NCI-H146 (cell line): ENCODE measurements at regions not wholly inside any gene's neighbourhood (a gene's known extent, or its start where the extent isn't known, plus 50 kb on each side); places are given as distances from the start of the nearest gene placed in this dataset.
"Not testable (repeated sequence)": the region's sequence is repeated elsewhere in the genome, so short reads cannot be mapped to it uniquely, and the experiment has no call there.

Source experiments
- DNase-seq: peaks from one replicate; lab custom pipeline; 2025; lab: John Stamatoyannopoulos, UW

- no peak for DNase-seq
These were observed 158.0 kb upstream of the RAB6C start for GRCh38 chr2:129821445-129821844.

DNA sequence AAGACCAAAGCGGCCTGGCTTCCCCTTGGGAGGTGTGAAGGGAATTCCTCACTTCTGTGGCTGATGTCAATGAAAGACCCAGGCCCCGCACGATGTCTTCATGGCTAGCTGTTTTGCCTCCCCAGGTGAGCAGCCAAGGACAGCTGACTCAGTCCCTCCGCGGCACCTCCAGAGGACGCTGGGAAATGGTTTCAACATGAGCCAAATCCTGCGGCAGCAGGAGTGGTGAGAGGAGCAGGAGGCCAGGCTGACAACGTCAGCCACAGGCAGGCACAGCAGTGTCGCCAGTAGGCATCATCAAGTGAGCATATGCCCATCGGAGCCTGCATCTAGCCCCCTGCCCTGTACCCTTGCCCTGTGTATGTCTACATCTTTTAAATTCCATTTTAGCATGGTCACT is 156.4 kb upstream of the RAB6C start:
- DNase-seq = no peak

- no peak for DNase-seq
These were observed 152.0 kb upstream of the RAB6C start for GRCh38 chr2:129827311-129828090.

DNA sequence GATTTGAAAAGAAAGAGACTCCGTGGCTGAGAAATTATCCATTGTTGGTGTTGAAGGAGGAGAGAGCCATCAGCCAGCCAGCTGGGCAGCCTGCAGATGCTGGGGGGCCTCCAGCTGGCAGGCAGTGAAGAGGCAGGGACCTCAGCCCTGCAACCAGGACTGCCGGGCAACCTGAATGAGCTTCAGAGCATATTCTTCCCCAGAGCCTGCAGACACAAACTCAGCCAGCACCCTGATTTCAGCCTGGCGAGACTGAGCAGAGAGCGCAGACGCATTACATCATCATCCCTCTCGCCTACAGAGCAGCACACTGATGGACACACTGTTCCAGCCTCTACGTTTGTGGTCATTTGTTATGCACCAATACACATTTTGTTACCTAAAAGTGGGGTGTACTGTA is 150.7 kb upstream of the RAB6C start:
- no peak for DNase-seq

- no peak for DNase-seq
These were observed 149.9 kb upstream of the RAB6C start for GRCh38 chr2:129829588-129829987.

DNA sequence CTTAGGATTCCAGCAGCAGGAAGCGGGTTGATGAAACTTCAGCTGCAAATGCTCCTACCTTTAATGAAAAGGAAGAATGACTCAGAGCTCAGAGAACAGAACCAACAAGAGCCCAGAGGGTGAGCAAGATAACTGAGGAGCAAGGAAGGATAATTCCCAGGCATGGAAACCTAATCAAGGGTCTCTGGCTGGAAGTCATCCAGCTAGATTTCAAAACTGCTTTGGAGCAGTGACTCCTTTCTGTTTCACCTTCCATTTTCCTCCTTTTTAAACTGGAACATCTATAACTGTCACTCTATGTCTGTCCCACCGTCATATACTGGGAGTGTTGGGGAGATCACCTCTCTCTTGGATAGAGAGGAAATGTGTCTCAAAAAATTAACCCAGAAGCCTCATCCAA is 148.4 kb upstream of the RAB6C start:
- no peak for DNase-seq

- DNase-seq = not testable (repeated sequence)
These were observed 146.0 kb upstream of the RAB6C start for GRCh38 chr2:129833465-129833864.

DNA sequence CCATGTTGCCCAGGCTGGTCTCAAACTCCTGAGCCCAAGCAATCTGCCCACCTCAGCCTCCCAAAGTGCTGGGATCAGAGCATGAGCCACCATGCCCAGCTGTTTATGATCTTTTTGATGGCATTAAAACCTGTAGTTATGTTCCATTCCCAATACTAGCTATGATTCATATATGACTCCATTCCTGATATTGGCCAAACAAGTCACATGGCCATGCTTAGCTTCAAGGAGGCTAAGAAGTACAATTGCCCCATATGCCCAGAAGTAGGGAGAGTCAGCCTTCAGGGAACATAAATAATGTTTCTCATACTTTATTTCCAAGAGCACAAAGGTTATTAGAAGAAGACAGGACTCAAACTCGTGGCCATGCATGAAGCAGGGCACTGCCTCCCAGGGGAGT is 132.4 kb upstream of the RAB6C start:
- DNase-seq = no peak

DNA sequence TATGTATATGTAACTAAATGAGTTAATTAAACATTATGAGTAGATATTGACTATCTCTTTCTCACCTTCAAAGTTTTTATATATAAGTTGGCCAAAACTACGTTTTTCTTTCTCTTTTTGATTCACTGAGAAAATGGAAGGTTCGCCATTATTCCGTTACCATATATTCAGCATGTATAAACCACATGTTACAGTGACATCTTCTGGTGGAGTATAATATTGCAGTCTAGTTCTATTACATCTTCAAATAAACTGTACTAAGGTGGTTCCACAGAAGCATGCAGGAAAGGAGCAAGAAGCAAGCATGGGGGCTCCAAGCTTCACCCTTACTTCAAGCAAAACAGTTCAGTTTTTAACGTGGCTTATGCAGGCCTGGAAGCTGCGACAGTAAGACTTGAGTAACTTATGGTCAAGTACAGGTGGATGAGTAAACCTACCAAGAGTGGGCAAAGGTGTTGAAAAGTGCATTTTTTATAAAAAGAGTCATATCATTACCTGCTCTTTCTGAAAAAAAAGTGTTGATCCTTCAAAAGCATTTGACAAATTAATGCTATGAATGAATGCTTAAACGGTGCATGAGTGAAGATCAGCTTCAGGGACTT is 129.8 kb upstream of the RAB6C start:
- peak; percentile 47 for DNase-seq

GRCh38 chr2:129857200-129857599 is 122.3 kb upstream of the RAB6C start:
- no peak for DNase-seq

GRCh38 chr2:129859175-129859574 is 120.3 kb upstream of the RAB6C start:
- DNase-seq = no peak

DNA sequence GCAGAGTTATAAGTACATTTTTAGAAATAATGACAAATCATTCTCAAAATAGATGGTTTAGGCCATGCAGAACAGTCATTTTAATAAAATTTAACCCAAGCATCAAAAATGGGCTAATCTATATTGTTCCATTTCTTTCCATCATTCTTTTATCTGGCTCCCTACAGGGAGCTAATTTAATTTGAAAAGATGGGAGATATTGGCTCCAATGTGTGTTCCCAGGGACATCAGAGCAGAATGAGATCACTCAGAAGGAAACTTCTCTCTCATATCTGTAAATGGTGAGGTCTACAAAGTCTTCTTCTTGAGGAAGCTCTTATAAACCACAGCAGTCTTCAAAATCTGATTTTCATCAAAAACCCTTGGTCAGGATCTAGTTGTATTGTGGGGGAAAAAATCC is 119.4 kb upstream of the RAB6C start:
- DNase-seq = no peak

DNA sequence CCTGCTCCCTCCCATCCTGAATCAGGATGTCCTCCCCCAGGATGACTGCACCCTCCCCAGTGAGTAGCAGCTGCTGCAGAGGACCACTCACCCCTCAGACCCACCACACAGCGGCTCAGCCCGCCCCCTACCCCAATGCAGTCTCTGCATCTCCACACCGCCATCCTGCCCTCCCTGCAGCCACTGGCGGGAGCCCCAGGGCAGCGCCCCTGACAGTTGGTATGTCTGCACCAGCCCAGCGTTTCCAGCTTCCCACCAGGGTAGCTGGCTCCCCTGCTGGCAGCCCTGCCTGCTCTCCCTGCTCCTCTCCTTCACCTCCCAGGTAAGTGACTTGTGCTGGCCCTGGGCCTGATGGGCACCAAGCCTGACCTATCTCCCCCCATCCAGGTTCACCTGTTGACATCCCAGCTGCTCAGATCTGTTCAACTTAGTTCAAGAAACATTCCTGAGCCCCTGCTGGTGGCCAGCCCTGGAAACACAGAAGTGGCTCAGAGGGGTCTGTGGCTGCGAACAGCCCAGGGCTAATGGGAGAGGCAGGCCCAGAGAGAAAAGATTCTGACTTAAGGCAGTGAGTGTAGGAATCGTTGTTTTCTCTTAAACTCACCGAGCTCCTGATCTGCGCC is 117.7 kb upstream of the RAB6C start:
- DNase-seq = no peak

DNA sequence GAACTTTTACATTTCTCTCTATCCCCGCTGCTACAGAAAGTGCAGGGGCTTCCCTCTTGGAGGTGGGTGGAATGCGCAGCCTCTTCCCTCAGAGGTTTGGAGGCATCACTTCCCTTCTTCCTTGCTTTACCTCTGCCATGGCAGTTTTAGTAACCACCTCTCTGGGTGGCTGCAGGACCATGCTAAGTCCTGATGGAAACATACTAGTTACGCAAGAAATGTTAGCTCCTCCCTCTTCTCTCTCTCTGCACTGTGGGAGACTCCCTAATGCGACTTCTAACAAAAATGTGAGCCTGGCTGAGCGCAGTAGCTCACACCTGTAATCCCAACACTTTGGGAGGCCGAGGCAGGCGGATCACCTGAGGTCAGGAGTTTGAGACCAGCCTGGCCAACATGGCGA is 116.8 kb upstream of the RAB6C start:
- DNase-seq = no peak

DNA sequence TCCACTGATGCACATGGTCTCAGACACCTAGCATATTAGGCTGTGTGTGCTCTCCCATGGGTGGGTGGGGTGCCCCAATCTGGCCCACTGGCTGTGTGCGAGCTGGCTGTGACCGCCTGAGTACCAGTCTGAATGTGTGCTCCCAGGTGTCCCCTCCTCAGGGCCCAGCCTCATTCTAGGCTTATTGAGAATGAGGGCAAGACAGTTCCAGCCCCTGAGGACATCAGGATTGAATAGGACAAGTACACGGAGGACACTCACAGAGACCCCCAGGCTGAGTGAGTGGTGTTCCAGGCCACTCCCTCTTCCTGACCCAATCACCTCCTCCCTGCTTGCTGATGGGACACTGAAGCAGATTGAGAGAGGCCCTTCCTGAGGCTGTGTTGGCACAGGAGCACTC is 116.1 kb upstream of the RAB6C start:
- DNase-seq = no peak

DNA sequence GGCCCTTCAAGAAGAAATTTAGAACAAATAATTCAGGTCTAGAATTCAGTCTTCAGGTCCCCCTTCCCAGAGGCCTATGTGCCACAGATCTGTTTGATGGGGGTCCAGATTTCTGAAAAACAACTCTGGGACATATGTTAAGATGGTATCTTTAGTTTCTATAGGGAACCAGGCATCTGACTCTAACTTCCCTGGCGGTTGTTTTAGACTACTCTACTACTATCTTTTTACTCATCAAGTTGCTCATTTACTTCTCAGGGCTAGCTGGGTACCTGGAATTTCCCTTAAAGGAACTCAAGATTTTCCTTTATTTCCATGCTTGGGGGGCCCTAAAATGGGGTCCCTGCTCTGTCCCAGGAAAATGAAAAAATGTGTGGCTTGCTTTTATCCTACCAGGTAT is 114.7 kb upstream of the RAB6C start:
- no peak for DNase-seq

DNA sequence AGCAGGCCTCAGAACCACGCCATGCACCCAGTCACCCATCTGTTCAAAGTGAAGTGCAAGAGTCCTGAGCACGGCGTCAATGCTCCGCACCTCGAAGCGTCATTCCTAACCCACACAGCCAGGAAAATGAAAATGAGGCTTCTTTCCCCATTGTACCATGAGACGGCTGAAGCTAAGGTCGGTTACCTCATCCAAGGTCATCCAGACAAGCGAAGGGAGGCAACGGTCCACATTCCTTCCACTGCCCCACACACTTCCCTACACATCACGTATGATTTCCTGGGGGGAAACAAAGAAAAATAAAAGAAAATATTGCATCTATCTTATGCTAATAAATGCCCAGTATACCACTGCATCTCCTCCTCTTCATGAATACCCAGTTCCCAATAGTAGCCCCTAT is 113.5 kb upstream of the RAB6C start:
- DNase-seq = no peak

DNA sequence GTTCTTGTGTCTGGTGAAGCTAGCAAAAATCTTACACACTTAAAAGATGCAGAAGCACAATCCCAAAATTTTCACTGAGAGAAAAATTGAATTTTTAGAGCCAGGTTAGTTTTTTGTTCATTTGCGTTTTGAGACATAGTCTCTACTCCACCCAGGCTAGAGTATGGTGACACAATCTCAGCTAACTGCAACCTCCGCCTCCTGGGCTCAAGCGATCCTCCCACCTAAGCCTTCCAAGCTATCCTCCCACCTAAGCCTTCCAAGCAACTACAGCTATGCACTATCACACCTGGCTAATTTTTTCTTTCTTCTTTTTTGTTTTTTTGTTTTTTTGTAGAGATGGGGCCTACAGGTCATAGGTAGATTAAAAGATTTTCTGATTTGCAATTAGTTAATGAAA is 113.1 kb upstream of the RAB6C start:
- no peak for DNase-seq

DNA sequence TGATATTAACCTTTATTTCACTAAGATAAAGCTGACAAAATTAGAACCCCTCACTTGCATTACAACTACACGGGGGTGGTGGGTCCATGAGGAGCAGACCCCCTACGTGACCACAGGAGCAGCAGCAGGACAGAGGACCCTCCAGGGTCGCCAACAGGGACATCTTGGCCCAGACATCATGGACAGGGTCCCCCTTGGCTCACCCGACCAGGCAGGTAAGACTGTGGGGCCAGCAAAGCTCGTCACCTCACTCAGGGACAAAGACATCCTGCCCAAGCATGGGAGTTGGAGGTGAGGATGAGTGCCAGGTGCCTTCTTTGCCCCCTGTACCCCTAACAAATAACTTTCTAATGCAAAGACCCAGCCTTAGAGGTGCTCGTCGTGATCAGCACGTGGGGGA is 111.3 kb upstream of the RAB6C start:
- no peak for DNase-seq

GRCh38 chr2:129870685-129871241 is 108.7 kb upstream of the RAB6C start:
- DNase-seq = no peak

GRCh38 chr2:129872446-129872845 is 107.0 kb upstream of the RAB6C start:
- no peak for DNase-seq

DNA sequence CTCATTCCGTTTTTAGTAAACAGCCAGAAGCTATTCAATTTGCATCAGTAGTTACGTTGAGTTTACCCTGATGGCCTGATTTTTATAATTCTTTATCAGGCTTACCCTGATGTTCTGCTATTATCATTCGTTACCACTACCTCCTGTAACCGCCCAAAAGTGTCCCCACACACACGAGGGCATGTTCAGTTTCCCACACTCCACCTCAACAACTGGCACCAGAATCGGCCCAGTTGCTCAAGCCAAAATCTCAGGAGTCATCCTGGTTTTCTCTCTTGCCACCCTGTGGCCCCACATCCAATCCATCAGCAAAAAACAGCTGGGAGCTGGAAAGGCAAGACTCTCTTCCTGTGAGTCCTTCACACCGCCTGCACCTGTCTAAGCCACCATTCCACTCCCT is 102.9 kb upstream of the RAB6C start:
- no peak for DNase-seq

DNA sequence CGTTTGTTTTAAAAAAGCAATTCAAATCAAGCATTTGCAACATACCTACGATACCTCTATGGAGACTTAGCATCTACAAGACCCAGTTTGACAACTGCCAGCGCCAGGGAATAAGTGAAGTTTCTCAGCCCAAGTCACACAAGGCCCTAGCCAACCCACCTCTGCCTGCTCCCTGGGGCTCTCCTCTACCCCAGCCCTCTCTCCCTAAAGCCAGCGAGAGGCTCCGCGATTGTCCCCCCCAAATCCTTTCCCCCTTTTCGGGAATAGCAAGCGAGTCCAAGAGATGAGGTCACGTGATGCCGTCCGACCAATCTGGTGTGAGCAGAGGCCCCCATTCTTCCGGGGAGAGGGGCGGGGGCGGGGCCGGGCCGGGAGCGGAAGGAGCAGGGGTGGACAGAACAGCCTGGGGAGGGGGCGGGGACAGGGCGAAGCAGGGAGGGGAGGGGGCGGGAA is 102.2 kb upstream of the RAB6C start:
- peak; percentile 56 for DNase-seq
